GM21526 (cell line): ENCODE measurements at regions not wholly inside any gene's neighbourhood (a gene's known extent, or its start where the extent isn't known, plus 50 kb on each side); places are given as distances from the start of the nearest gene placed in this dataset.
"Not testable (repeated sequence)": the region's sequence is repeated elsewhere in the genome, so short reads cannot be mapped to it uniquely, and the experiment has no call there.

Source experiments
- ATAC-seq: cut with Tn5 transposase; IDR thresholded peaks from one replicate; pipeline ENCODE4 v1.9.1; 2021; ENCODE audit warnings: moderate library complexity; ENCODE audit not compliant: unreplicated experiment, low FRiP score

- no peak for ATAC-seq
Measured at GRCh38 chr5:114957384-114957783, 212.3 kb downstream of the TRIM36 start.

- ATAC-seq, result no peak
Measured at GRCh38 chr5:114953565-114953964, 216.1 kb downstream of the TRIM36 start.

- ATAC-seq, result no peak
Measured at GRCh38 chr5:114952876-114953275, 216.8 kb downstream of the TRIM36 start.

GRCh38 chr5:114949756-114950155, 220.0 kb downstream of the TRIM36 start:
- no peak for ATAC-seq

GRCh38 chr5:114948986-114949621, 220.6 kb downstream of the TRIM36 start:
- no peak for ATAC-seq

GRCh38 chr5:114948363-114948762, 221.3 kb downstream of the TRIM36 start:
- no peak for ATAC-seq

GRCh38 chr5:114940709-114941108, 229.0 kb downstream of the TRIM36 start:
- ATAC-seq, result no peak

- no peak for ATAC-seq
Measured at GRCh38 chr5:114935490-114935889, 234.2 kb downstream of the TRIM36 start.

GRCh38 chr5:114928644-114929462, 240.9 kb downstream of the TRIM36 start:
- ATAC-seq, result no peak

GRCh38 chr5:114924769-114925168, 244.9 kb downstream of the TRIM36 start:
- ATAC-seq, result no peak

- ATAC-seq, result no peak
Measured at GRCh38 chr5:114912189-114912920, 257.4 kb downstream of the TRIM36 start.

- ATAC-seq, result no peak
Measured at GRCh38 chr5:114910727-114911126, 259.0 kb downstream of the TRIM36 start.

- no peak for ATAC-seq
Measured at GRCh38 chr5:114909424-114909823, 260.3 kb downstream of the TRIM36 start.

- ATAC-seq, result no peak
Measured at GRCh38 chr5:114903767-114904166, 265.9 kb downstream of the TRIM36 start.

GRCh38 chr5:114898602-114899001, 271.1 kb downstream of the TRIM36 start:
- ATAC-seq, result no peak

GRCh38 chr5:114883675-114884074, 286.0 kb downstream of the TRIM36 start:
- ATAC-seq, result no peak

- ATAC-seq, result no peak
Measured at GRCh38 chr5:114859438-114859735, 310.3 kb downstream of the TRIM36 start.

- no peak for ATAC-seq
Measured at GRCh38 chr5:114858665-114859437, 310.9 kb downstream of the TRIM36 start.

- no peak for ATAC-seq
Measured at GRCh38 chr5:114857941-114858551, 311.7 kb downstream of the TRIM36 start.

GRCh38 chr5:114844711-114845110, 325.0 kb downstream of the TRIM36 start:
- ATAC-seq, result not testable (repeated sequence)
